Astrocyte (in vitro differentiated cells and primary cell): ENCODE measurements at regions not wholly inside any gene's neighbourhood (a gene's known extent, or its start where the extent isn't known, plus 50 kb on each side); places are given as distances from the start of the nearest gene placed in this dataset.

ENCODE experiments used
- DNase-seq: peaks from one replicate; pipeline ENCODE4 v3.0.0-alpha.2; 2010; ENCODE audit warnings: low read depth
- FAIRE-seq: peaks from 2 replicates; lab custom pipeline; 2011; peaks lifted over from hg19 to GRCh38; lab: Jason Lieb, UNC
- H2AFZ ChIP-seq: 2 replicates; pipeline ENCODE4 v1.6.0; 2012; ENCODE audit warnings: low read depth, low read length, inconsistent platforms
- H3K27ac ChIP-seq: 2 replicates; pipeline ENCODE4 v1.5.1; 2011; ENCODE audit warnings: low read depth, low read length, inconsistent platforms
- H3K27me3 ChIP-seq: 2 replicates; pipeline ENCODE4 v1.6.0; 2011; ENCODE audit warnings: low read length, inconsistent platforms; ENCODE audit not compliant: insufficient read depth
- H3K36me3 ChIP-seq: 2 replicates; pipeline ENCODE4 v1.5.1; 2011; ENCODE audit warnings: low read length, inconsistent platforms; ENCODE audit not compliant: insufficient read depth
- H3K4me1 ChIP-seq: 2 replicates; pipeline ENCODE4 v1.5.1; 2011; ENCODE audit warnings: low read length, inconsistent platforms; ENCODE audit not compliant: insufficient read depth
- H3K4me2 ChIP-seq: 2 replicates; pipeline ENCODE4 v1.6.0; 2012; ENCODE audit warnings: low read length, inconsistent platforms
- H3K4me3 ChIP-seq: 2 replicates; pipeline ENCODE4 v1.5.1; 2011; ENCODE audit warnings: low read depth, mild to moderate bottlenecking, low read length, inconsistent platforms; ENCODE audit not compliant: insufficient read depth
- H3K79me2 ChIP-seq: 2 replicates; pipeline ENCODE4 v1.6.0; 2012; ENCODE audit warnings: mild to moderate bottlenecking, low read length, inconsistent platforms; ENCODE audit not compliant: insufficient read depth
- H3K9ac ChIP-seq: 2 replicates; pipeline ENCODE4 v1.6.0; 2012; ENCODE audit warnings: mild to moderate bottlenecking, low read length, inconsistent platforms
- H3K9me3 ChIP-seq: 2 replicates; pipeline ENCODE4 v1.5.1; 2012; ENCODE audit warnings: low read depth, mild to moderate bottlenecking, low read length, inconsistent platforms; ENCODE audit not compliant: insufficient read depth
- H4K20me1 ChIP-seq: 2 replicates; pipeline ENCODE4 v1.6.0; 2012; ENCODE audit warnings: low read length, inconsistent platforms; ENCODE audit not compliant: insufficient read depth
- H3K27ac Mint-ChIP-seq: one replicate; pipeline ENCODE4 v1.8.0; 2021; ENCODE audit warnings: mild to moderate bottlenecking, mixed read lengths; ENCODE audit not compliant: unreplicated experiment
- H3K27me3 Mint-ChIP-seq: one replicate; pipeline ENCODE4 v1.8.0; 2021; ENCODE audit warnings: low read depth, mixed read lengths; ENCODE audit not compliant: unreplicated experiment
- H3K36me3 Mint-ChIP-seq: one replicate; pipeline ENCODE4 v1.8.0; 2021; ENCODE audit warnings: low read depth, mixed read lengths; ENCODE audit not compliant: unreplicated experiment
- H3K4me1 Mint-ChIP-seq: one replicate; pipeline ENCODE4 v1.8.0; 2021; ENCODE audit warnings: low read depth, mixed read lengths; ENCODE audit not compliant: unreplicated experiment
- H3K4me3 Mint-ChIP-seq: one replicate; pipeline ENCODE4 v1.8.0; 2021; ENCODE audit warnings: mild to moderate bottlenecking, moderate library complexity, mixed read lengths; ENCODE audit not compliant: unreplicated experiment
- H3K9me3 Mint-ChIP-seq: one replicate; pipeline ENCODE4 v1.8.0; 2021; ENCODE audit warnings: mild to moderate bottlenecking, mixed read lengths; ENCODE audit not compliant: unreplicated experiment
- EZH2 ChIP-seq: IDR thresholded peaks from 2 replicates; pipeline ENCODE4 v1.6.1; 2012; ENCODE audit warnings: mild to moderate bottlenecking, low read length, inconsistent platforms; ENCODE audit not compliant: insufficient read depth
- TF ChIP-seq, protein P1 (sequence below): IDR thresholded peaks from 2 replicates; pipeline ENCODE4 v1.5.1; 2011; ENCODE audit warnings: low read depth, mild to moderate bottlenecking, inconsistent platforms, low read length, moderate library complexity; ENCODE audit not compliant: insufficient read depth

DNA sequence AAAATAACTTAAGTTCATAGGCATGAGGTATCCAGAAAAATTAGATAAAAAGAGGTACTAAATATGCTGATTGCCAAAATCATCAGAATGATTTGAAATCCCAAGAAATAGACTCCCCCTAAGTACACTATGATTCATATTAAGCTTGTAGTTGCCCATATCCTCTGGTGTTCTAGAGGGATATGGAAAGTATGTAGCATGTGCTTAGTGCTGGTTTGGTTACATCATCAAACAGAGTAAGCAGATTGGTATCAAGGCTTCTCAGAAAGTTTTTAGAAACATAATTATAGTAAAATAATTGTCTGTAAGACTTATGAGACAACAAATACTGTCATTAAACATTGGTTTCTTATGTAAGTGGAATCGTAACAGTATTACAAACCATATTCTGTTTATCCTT is 166.4 kb downstream of the FAXC start:
- Mint-ChIP-seq H3K27me3 (peaks cover 4% of the 10 kb centered on the region), H3K4me1 (peaks cover 2% of the 10 kb centered on the region), H3K9me3 (peaks cover 4% of the 10 kb centered on the region), H3K36me3 (no peaks in the 10 kb centered on the region), H3K4me3 (no peak overlapping the region), H3K27ac (peak overlapping the region; percentile 60)
- no peak overlapping the region for H2AFZ ChIP-seq
- H3K36me3 ChIP-seq = no peaks in the 10 kb centered on the region
- no peak for DNase-seq
- H3K27ac ChIP-seq = no peak overlapping the region
- H3K27me3 ChIP-seq = no peaks in the 10 kb centered on the region
- TF ChIP-seq EZH2 = no peak
- no peak overlapping the region for H3K4me3 ChIP-seq
- no peaks in the 10 kb centered on the region for H3K9me3 ChIP-seq
- no peak for FAIRE-seq
- H3K9ac ChIP-seq = no peak overlapping the region
- no peaks in the 10 kb centered on the region for H3K4me1 ChIP-seq
- no peaks in the 10 kb centered on the region for H3K79me2 ChIP-seq
- no peaks in the 10 kb centered on the region for H4K20me1 ChIP-seq
- H3K4me2 ChIP-seq = no peak overlapping the region

DNA sequence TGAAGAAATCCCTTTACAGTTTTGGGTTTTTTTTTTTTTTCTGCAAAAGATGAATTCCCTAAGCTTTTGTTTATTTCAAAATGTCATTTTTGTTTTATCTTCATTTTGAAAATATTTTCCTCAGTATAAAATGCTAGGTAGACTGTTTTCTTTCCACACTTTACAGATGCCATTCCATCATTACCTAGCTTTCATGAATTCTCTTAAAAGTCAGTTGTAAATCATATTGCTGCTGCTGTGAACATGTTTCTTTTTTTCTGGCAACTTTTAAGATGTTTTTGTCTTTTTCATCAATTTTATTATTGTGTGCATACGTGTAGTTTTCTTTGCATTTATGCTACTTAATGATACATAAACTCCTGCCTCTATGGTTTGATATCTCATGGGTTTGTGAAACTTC is 168.3 kb downstream of the FAXC start:
- H3K36me3 ChIP-seq = no peaks in the 10 kb centered on the region
- H3K4me2 ChIP-seq = no peak overlapping the region
- H4K20me1 ChIP-seq = no peaks in the 10 kb centered on the region
- peaks cover under 1% of the 10 kb centered on the region for H3K27me3 Mint-ChIP-seq
- DNase-seq (no peak), FAIRE-seq (no peak)
- H3K4me1 ChIP-seq = no peaks in the 10 kb centered on the region
- peaks cover 4% of the 10 kb centered on the region for H3K9me3 Mint-ChIP-seq
- no peaks in the 10 kb centered on the region for H3K79me2 ChIP-seq
- H3K36me3 Mint-ChIP-seq = no peaks in the 10 kb centered on the region
- no peak overlapping the region for H3K4me3 ChIP-seq
- H3K9ac ChIP-seq = no peak overlapping the region
- H3K27ac Mint-ChIP-seq = no peak overlapping the region
- no peaks in the 10 kb centered on the region for H3K4me1 Mint-ChIP-seq
- H3K9me3 ChIP-seq = no peaks in the 10 kb centered on the region
- H3K27ac ChIP-seq = no peak overlapping the region
- H3K4me3 Mint-ChIP-seq = no peak overlapping the region
- TF ChIP-seq, protein P1, sequence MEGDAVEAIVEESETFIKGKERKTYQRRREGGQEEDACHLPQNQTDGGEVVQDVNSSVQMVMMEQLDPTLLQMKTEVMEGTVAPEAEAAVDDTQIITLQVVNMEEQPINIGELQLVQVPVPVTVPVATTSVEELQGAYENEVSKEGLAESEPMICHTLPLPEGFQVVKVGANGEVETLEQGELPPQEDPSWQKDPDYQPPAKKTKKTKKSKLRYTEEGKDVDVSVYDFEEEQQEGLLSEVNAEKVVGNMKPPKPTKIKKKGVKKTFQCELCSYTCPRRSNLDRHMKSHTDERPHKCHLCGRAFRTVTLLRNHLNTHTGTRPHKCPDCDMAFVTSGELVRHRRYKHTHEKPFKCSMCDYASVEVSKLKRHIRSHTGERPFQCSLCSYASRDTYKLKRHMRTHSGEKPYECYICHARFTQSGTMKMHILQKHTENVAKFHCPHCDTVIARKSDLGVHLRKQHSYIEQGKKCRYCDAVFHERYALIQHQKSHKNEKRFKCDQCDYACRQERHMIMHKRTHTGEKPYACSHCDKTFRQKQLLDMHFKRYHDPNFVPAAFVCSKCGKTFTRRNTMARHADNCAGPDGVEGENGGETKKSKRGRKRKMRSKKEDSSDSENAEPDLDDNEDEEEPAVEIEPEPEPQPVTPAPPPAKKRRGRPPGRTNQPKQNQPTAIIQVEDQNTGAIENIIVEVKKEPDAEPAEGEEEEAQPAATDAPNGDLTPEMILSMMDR = no peak
- TF ChIP-seq EZH2 = no peak
- no peak overlapping the region for H2AFZ ChIP-seq
- no peaks in the 10 kb centered on the region for H3K27me3 ChIP-seq

DNA sequence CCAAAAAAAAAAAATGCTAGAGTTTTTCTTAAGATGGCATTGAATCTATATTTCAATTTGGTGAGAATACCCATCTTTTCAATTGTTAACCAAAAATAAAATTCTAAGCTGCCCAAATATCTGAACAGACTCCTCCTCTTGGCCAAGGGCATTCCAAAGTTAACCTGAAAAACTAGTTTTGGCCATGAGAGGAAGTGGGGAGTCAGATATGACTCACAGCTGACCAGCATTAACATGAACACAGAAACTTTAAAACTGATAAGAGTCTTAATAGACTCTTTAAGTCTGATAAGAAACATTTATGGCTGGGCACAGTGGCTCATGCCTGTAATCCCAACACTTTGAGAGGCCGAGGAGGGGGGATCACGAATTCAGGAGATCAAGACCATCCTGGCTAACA is 171.3 kb downstream of the FAXC start:
- H3K4me1 ChIP-seq = no peaks in the 10 kb centered on the region
- no peak overlapping the region for H3K4me3 ChIP-seq
- no peaks in the 10 kb centered on the region for H3K36me3 Mint-ChIP-seq
- H3K4me1 Mint-ChIP-seq = no peaks in the 10 kb centered on the region
- no peak for TF ChIP-seq EZH2
- TF ChIP-seq, protein P1 = no peak
- H3K27me3 ChIP-seq = no peaks in the 10 kb centered on the region
- H3K27me3 Mint-ChIP-seq = no peaks in the 10 kb centered on the region
- FAIRE-seq (no peak), DNase-seq (no peak)
- no peaks in the 10 kb centered on the region for H4K20me1 ChIP-seq
- no peak overlapping the region for H2AFZ ChIP-seq
- no peak overlapping the region for H3K4me3 Mint-ChIP-seq
- no peak overlapping the region for H3K27ac Mint-ChIP-seq
- no peaks in the 10 kb centered on the region for H3K79me2 ChIP-seq
- H3K4me2 ChIP-seq = no peak overlapping the region
- H3K9ac ChIP-seq = no peak overlapping the region
- no peak overlapping the region for H3K27ac ChIP-seq
- H3K9me3 Mint-ChIP-seq = peaks cover 4% of the 10 kb centered on the region
- H3K9me3 ChIP-seq = no peaks in the 10 kb centered on the region
- no peaks in the 10 kb centered on the region for H3K36me3 ChIP-seq
